D341Med (cell line): ENCODE measurements at regions not wholly inside any gene's neighbourhood (a gene's known extent, or its start where the extent isn't known, plus 50 kb on each side); places are given as distances from the start of the nearest gene placed in this dataset.
"Not testable (repeated sequence)": the region's sequence is repeated elsewhere in the genome, so short reads cannot be mapped to it uniquely, and the experiment has no call there.

Experiments used
- DNase-seq: peaks from one replicate; pipeline ENCODE4 v3.0.0; 2012; ENCODE audit warnings: low spot score

- no peak for DNase-seq
Measured at GRCh38 chr4:138892483-138893407, 122.8 kb upstream of the NOCT start.

GRCh38 chr4:138891631-138892031 lies 124.0 kb upstream of the NOCT start:
- peak; percentile 61 for DNase-seq

GRCh38 chr4:138890891-138891570 lies 124.5 kb upstream of the NOCT start:
- no peak for DNase-seq

- DNase-seq, result no peak
Measured at GRCh38 chr4:138889216-138889615, 126.4 kb upstream of the NOCT start.

GRCh38 chr4:138887741-138888140 lies 127.8 kb upstream of the NOCT start:
- DNase-seq, result no peak

GRCh38 chr4:138887341-138887740 lies 128.2 kb upstream of the NOCT start:
- DNase-seq, result no peak

- DNase-seq, result no peak
Measured at GRCh38 chr4:138879757-138880156, 135.8 kb upstream of the NOCT start.

- no peak for DNase-seq
Measured at GRCh38 chr4:138875891-138876608, 139.5 kb upstream of the NOCT start.

GRCh38 chr4:138871555-138871875 lies 144.1 kb upstream of the NOCT start:
- DNase-seq, result no peak

GRCh38 chr4:138870737-138871554 lies 144.6 kb upstream of the NOCT start:
- DNase-seq, result peak; percentile 77

GRCh38 chr4:138869631-138870030 lies 145.9 kb upstream of the NOCT start:
- no peak for DNase-seq

GRCh38 chr4:138869165-138869564 lies 146.4 kb upstream of the NOCT start:
- DNase-seq, result no peak

- DNase-seq, result no peak
Measured at GRCh38 chr4:138868562-138868961, 147.0 kb upstream of the NOCT start.

- no peak for DNase-seq
Measured at GRCh38 chr4:138867404-138867803, 148.2 kb upstream of the NOCT start.

- no peak for DNase-seq
Measured at GRCh38 chr4:138866314-138866713, 149.3 kb upstream of the NOCT start.

- no peak for DNase-seq
Measured at GRCh38 chr4:138865765-138866164, 149.8 kb upstream of the NOCT start.

GRCh38 chr4:138864961-138865720 lies 150.4 kb upstream of the NOCT start:
- DNase-seq, result no peak

GRCh38 chr4:138863160-138863559 lies 152.4 kb upstream of the NOCT start:
- no peak for DNase-seq

- DNase-seq, result no peak
Measured at GRCh38 chr4:138861135-138861534, 154.4 kb upstream of the NOCT start.

GRCh38 chr4:138860357-138860756 lies 155.2 kb upstream of the NOCT start:
- not testable (repeated sequence) for DNase-seq

GRCh38 chr4:138859254-138859653 lies 156.3 kb upstream of the NOCT start:
- DNase-seq, result no peak
